PC-9 (cell line): ENCODE measurements at regions not wholly inside any gene's neighbourhood (a gene's known extent, or its start where the extent isn't known, plus 50 kb on each side); places are given as distances from the start of the nearest gene placed in this dataset.

Experiments
- CTCF ChIP-seq: fragments of 200-600 bp; sonication (generic); conservative IDR thresholded peaks from 2 replicates; pipeline ENCODE4 v1.6.1; 2017; ENCODE audit warnings: mixed run types, antibody characterized with exemption, mild to moderate bottlenecking, moderate library complexity
- EZH2 ChIP-seq: fragments of 200-600 bp; sonication (generic); IDR thresholded peaks from 2 replicates; pipeline ENCODE4 v1.8.0; 2017; ENCODE audit warnings: antibody characterized with exemption, low read depth

GRCh38 chr9:89677702-89678395, 73.0 kb downstream of the GADD45G start:
- TF ChIP-seq CTCF, result no peak
- no peak for TF ChIP-seq EZH2
